SJCRH30 (cell line): ENCODE measurements at regions not wholly inside any gene's neighbourhood (a gene's known extent, or its start where the extent isn't known, plus 50 kb on each side); places are given as distances from the start of the nearest gene placed in this dataset.

ENCODE experiments used
- DNase-seq, 2 experiments: peaks; one replicate each; pipeline ENCODE4 v3.0.0-alpha.2; 2015 to 2020
- H3K27ac ChIP-seq: fragments of 250-450 bp; sonication (Bioruptor Pico); 2 replicates; pipeline ENCODE4 v1.5.1; 2020; ENCODE audit warnings: mild to moderate bottlenecking, moderate library complexity
- H3K27me3 ChIP-seq: fragments of 250-450 bp; sonication (Bioruptor Pico); 2 replicates; pipeline ENCODE4 v1.5.1; 2020; ENCODE audit warnings: mild to moderate bottlenecking, moderate library complexity
- H3K36me3 ChIP-seq: fragments of 250-450 bp; sonication (Bioruptor Pico); 2 replicates; pipeline ENCODE4 v1.5.1; 2020; ENCODE audit warnings: mild to moderate bottlenecking, moderate library complexity
- H3K4me1 ChIP-seq: fragments of 250-450 bp; sonication (Bioruptor Pico); 2 replicates; pipeline ENCODE4 v1.5.1; 2020; ENCODE audit warnings: mild to moderate bottlenecking, moderate library complexity
- H3K4me3 ChIP-seq: fragments of 250-450 bp; sonication (Bioruptor Pico); 2 replicates; pipeline ENCODE4 v1.5.1; 2020; ENCODE audit warnings: mild to moderate bottlenecking, moderate library complexity
- H3K9me3 ChIP-seq: fragments of 250-450 bp; sonication (Bioruptor Pico); replicated peaks from 2 replicates; pipeline ENCODE4 v1.5.1; 2020; ENCODE audit warnings: mild to moderate bottlenecking, moderate library complexity

- Histone ChIP-seq H3K4me1 (peaks cover 15% of the 10 kb centered on the region), H3K27ac (no peak overlapping the region), H3K4me3 (no peak overlapping the region), H3K36me3 (no peaks in the 10 kb centered on the region), H3K9me3 (no peaks in the 10 kb centered on the region), H3K27me3 (no peaks in the 10 kb centered on the region)
- no peak for DNase-seq
Measured at GRCh38 chr3:194005930-194006501, 129.9 kb upstream of the HES1 start.

GRCh38 chr3:194007592-194008337, 128.2 kb upstream of the HES1 start:
- Histone ChIP-seq H3K36me3 (no peaks in the 10 kb centered on the region), H3K4me1 (peaks cover 15% of the 10 kb centered on the region), H3K27me3 (no peaks in the 10 kb centered on the region), H3K27ac (no peak overlapping the region), H3K9me3 (no peaks in the 10 kb centered on the region), H3K4me3 (no peak overlapping the region)
- DNase-seq, result no peak

- DNase-seq, result no peak
- no peaks in the 10 kb centered on the region for H3K9me3 ChIP-seq
- peaks cover 13% of the 10 kb centered on the region for H3K4me1 ChIP-seq
- no peak overlapping the region for H3K27ac ChIP-seq
- H3K36me3 ChIP-seq, result no peaks in the 10 kb centered on the region
- H3K4me3 ChIP-seq, result no peak overlapping the region
- H3K27me3 ChIP-seq, result no peaks in the 10 kb centered on the region
Measured at GRCh38 chr3:194009019-194009418, 126.9 kb upstream of the HES1 start.

GRCh38 chr3:194009892-194010533, 125.9 kb upstream of the HES1 start:
- no peaks in the 10 kb centered on the region for H3K36me3 ChIP-seq
- H3K9me3 ChIP-seq, result no peaks in the 10 kb centered on the region
- H3K4me3 ChIP-seq, result no peak overlapping the region
- no peaks in the 10 kb centered on the region for H3K27me3 ChIP-seq
- no peak for DNase-seq
- no peak overlapping the region for H3K27ac ChIP-seq
- peaks cover 18% of the 10 kb centered on the region for H3K4me1 ChIP-seq

GRCh38 chr3:194011807-194012206, 124.1 kb upstream of the HES1 start:
- H3K27ac ChIP-seq, result no peak overlapping the region

GRCh38 chr3:194013928-194014327, 122.0 kb upstream of the HES1 start:
- Histone ChIP-seq H3K36me3 (no peaks in the 10 kb centered on the region), H3K4me1 (peaks cover 25% of the 10 kb centered on the region), H3K4me3 (no peak overlapping the region), H3K9me3 (no peaks in the 10 kb centered on the region), H3K27ac (no peak overlapping the region), H3K27me3 (no peaks in the 10 kb centered on the region)
- DNase-seq, result no peak

More at GRCh38 chr3:194011807-194012206, 124.1 kb upstream of the HES1 start:
- H3K9me3 ChIP-seq, result no peaks in the 10 kb centered on the region
- H3K4me3 ChIP-seq, result no peak overlapping the region
- H3K36me3 ChIP-seq, result no peaks in the 10 kb centered on the region
- no peak for DNase-seq
- no peaks in the 10 kb centered on the region for H3K27me3 ChIP-seq
- H3K4me1 ChIP-seq, result peaks cover 24% of the 10 kb centered on the region

- peaks cover 34% of the 10 kb centered on the region for H3K4me1 ChIP-seq
- no peaks in the 10 kb centered on the region for H3K9me3 ChIP-seq
- no peaks in the 10 kb centered on the region for H3K36me3 ChIP-seq
- peak in 1 of 2 experiments; percentile 42 for DNase-seq
- no peaks in the 10 kb centered on the region for H3K27me3 ChIP-seq
- peak overlapping the region; percentile 0; the same call in 1 of the 2 replicates for H3K27ac ChIP-seq
- no peak overlapping the region for H3K4me3 ChIP-seq
Measured at GRCh38 chr3:194014756-194015155, 121.2 kb upstream of the HES1 start.

GRCh38 chr3:194019398-194020165, 116.4 kb upstream of the HES1 start:
- H3K9me3 ChIP-seq, result no peaks in the 10 kb centered on the region
- no peak overlapping the region for H3K27ac ChIP-seq
- H3K27me3 ChIP-seq, result no peaks in the 10 kb centered on the region
- no peak overlapping the region for H3K4me3 ChIP-seq
- DNase-seq, result peak; percentile 27 to 35
- peaks cover 37% of the 10 kb centered on the region for H3K4me1 ChIP-seq
- no peaks in the 10 kb centered on the region for H3K36me3 ChIP-seq

GRCh38 chr3:194022052-194022451, 113.9 kb upstream of the HES1 start:
- Histone ChIP-seq H3K9me3 (no peaks in the 10 kb centered on the region), H3K4me3 (no peak overlapping the region), H3K27me3 (no peaks in the 10 kb centered on the region), H3K36me3 (no peaks in the 10 kb centered on the region), H3K27ac (no peak overlapping the region), H3K4me1 (peaks cover 24% of the 10 kb centered on the region)
- DNase-seq, result no peak

GRCh38 chr3:194022816-194023215, 113.1 kb upstream of the HES1 start:
- no peak for DNase-seq
- Histone ChIP-seq H3K4me3 (no peak overlapping the region), H3K27me3 (no peaks in the 10 kb centered on the region), H3K36me3 (no peaks in the 10 kb centered on the region), H3K4me1 (peaks cover 29% of the 10 kb centered on the region), H3K9me3 (no peaks in the 10 kb centered on the region), H3K27ac (no peak overlapping the region)

GRCh38 chr3:194023501-194024280, 112.3 kb upstream of the HES1 start:
- H3K27ac ChIP-seq, result no peak overlapping the region
- peaks cover 31% of the 10 kb centered on the region for H3K4me1 ChIP-seq
- H3K27me3 ChIP-seq, result no peaks in the 10 kb centered on the region
- peak; percentile 25 to 40 for DNase-seq
- no peak overlapping the region for H3K4me3 ChIP-seq
- H3K36me3 ChIP-seq, result no peaks in the 10 kb centered on the region
- H3K9me3 ChIP-seq, result no peaks in the 10 kb centered on the region; the same call in 1 of the 2 replicates

GRCh38 chr3:194025119-194025518, 110.8 kb upstream of the HES1 start:
- Histone ChIP-seq H3K27ac (no peak overlapping the region), H3K4me1 (peaks cover 19% of the 10 kb centered on the region), H3K36me3 (no peaks in the 10 kb centered on the region), H3K9me3 (no peaks in the 10 kb centered on the region; the same call in 1 of the 2 replicates), H3K4me3 (no peak overlapping the region), H3K27me3 (no peaks in the 10 kb centered on the region)
- no peak for DNase-seq

GRCh38 chr3:194025951-194026350, 110.0 kb upstream of the HES1 start:
- Histone ChIP-seq H3K4me1 (peaks cover 19% of the 10 kb centered on the region), H3K27me3 (no peaks in the 10 kb centered on the region), H3K27ac (no peak overlapping the region)

GRCh38 chr3:194028434-194029004, 107.4 kb upstream of the HES1 start:
- no peak overlapping the region for H3K27ac ChIP-seq
- no peak overlapping the region for H3K4me3 ChIP-seq
- H3K27me3 ChIP-seq, result no peaks in the 10 kb centered on the region
- no peak for DNase-seq
- peaks cover 31% of the 10 kb centered on the region for H3K4me1 ChIP-seq
- no peaks in the 10 kb centered on the region; the same call in 1 of the 2 replicates for H3K9me3 ChIP-seq
- H3K36me3 ChIP-seq, result no peaks in the 10 kb centered on the region

More at GRCh38 chr3:194025951-194026350, 110.0 kb upstream of the HES1 start:
- no peak overlapping the region for H3K4me3 ChIP-seq
- DNase-seq, result no peak
- H3K36me3 ChIP-seq, result no peaks in the 10 kb centered on the region
- H3K9me3 ChIP-seq, result no peaks in the 10 kb centered on the region; the same call in 1 of the 2 replicates
